ENCODE measurements at regions not wholly inside any gene's neighbourhood (a gene's known extent, or its start where the extent isn't known, plus 50 kb on each side); places are given as distances from the start of the nearest gene placed in this dataset.

DNA sequence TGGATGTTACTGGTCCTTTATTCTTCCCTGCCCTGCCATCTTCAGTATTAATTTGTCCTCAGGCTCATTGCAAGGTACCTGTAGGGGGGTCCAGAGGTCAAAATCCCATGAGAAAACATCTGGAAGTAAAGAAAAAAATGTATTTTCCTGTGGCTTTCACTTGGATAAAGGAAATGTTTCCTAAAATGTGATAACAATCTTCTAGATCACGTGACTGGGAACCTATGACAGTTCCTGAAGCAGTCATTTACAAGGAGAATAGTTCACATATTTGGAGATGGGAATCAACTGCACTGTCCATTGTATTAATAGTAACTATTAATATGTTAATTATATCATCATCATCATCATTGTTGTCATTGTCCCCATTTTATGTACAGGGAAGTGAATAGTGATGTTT is 915.1 kb upstream of the EEF2KMT start:
- Histone ChIP-seq H3K36me3 (ENCODE audit: control insufficient read depth, insufficient read depth, low read length) (no peaks in the 10 kb centered on the region), H3K9me3 (ENCODE audit: control insufficient read depth, low read length) (no peaks in the 10 kb centered on the region), H3K4me1 (ENCODE audit: control insufficient read depth, insufficient read depth, low read length, poor library complexity, severe bottlenecking) (no peaks in the 10 kb centered on the region), H3K27me3 (replicated peaks; ENCODE audit: control insufficient read depth, insufficient read depth, low read length, poor library complexity, severe bottlenecking) (no peaks in the 10 kb centered on the region), H3K27ac (ENCODE audit: insufficient read depth, low read length, poor library complexity, severe bottlenecking) (no peak overlapping the region), H3K4me3 (ENCODE audit: insufficient read depth, low read depth, low read length, poor library complexity, severe bottlenecking) (no peak overlapping the region)
- DNase-seq: no peak

DNA sequence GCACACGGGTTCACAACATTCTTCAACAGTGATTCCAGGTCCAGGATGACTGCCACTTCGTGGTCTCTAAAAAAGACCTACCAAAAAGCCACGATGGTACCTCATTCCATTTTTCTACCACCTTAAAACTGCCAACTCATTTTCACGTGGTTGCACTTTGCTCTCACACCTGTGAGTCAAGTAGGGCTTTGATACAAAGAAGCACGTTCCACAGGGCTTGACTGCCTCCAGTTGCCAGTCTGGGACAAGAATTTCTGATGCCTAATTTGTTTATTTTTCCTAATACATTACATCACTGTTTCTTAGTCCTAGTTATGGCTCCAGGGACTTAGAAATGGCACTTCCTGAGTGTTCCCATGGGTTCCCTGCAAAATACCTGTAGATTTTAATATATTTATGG is 911.6 kb upstream of the EEF2KMT start:
- Histone ChIP-seq H3K4me1 (ENCODE audit: control insufficient read depth, insufficient read depth, low read length, poor library complexity, severe bottlenecking) (no peaks in the 10 kb centered on the region), H3K9me3 (ENCODE audit: control insufficient read depth, low read length) (no peaks in the 10 kb centered on the region), H3K4me3 (ENCODE audit: insufficient read depth, low read depth, low read length, poor library complexity, severe bottlenecking) (no peak overlapping the region), H3K27me3 (replicated peaks; ENCODE audit: control insufficient read depth, insufficient read depth, low read length, poor library complexity, severe bottlenecking) (no peaks in the 10 kb centered on the region), H3K27ac (ENCODE audit: insufficient read depth, low read length, poor library complexity, severe bottlenecking) (no peak overlapping the region), H3K36me3 (ENCODE audit: control insufficient read depth, insufficient read depth, low read length) (no peaks in the 10 kb centered on the region)
- DNase-seq: no peak

- Histone ChIP-seq H3K27me3 (replicated peaks; ENCODE audit: control insufficient read depth, insufficient read depth, low read length, poor library complexity, severe bottlenecking) (no peaks in the 10 kb centered on the region), H3K9me3 (ENCODE audit: control insufficient read depth, low read length) (no peaks in the 10 kb centered on the region), H3K4me3 (ENCODE audit: insufficient read depth, low read depth, low read length, poor library complexity, severe bottlenecking) (no peak overlapping the region), H3K4me1 (ENCODE audit: control insufficient read depth, insufficient read depth, low read length, poor library complexity, severe bottlenecking) (no peaks in the 10 kb centered on the region), H3K36me3 (ENCODE audit: control insufficient read depth, insufficient read depth, low read length) (no peaks in the 10 kb centered on the region), H3K27ac (ENCODE audit: insufficient read depth, low read length, poor library complexity, severe bottlenecking) (no peak overlapping the region)
- DNase-seq: no peak
These were observed 911.1 kb upstream of the EEF2KMT start for GRCh38 chr16:6008670-6009069.

DNA sequence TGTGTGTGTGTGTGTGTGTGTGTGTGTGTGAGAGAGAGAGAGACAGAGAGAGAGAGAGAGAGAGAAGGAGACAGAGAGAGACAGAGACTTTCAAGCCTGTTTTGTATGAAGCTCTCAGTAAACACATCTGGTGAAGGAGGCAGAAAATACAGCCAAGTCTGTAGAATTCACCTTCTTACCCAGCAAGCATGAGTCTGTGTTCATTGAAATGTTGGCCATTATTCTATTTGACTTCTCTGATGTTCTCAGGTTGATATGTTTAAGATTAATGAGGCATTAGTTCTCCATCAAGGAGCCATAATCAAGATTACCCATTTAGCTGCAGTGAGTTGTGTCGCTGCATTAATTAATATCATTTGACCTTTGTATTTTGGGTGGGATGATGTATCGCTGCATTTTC is 895.8 kb upstream of the EEF2KMT start:
- Histone ChIP-seq H3K27ac (ENCODE audit: insufficient read depth, low read length, poor library complexity, severe bottlenecking) (no peak overlapping the region), H3K4me1 (ENCODE audit: control insufficient read depth, insufficient read depth, low read length, poor library complexity, severe bottlenecking) (no peaks in the 10 kb centered on the region), H3K36me3 (ENCODE audit: control insufficient read depth, insufficient read depth, low read length) (no peaks in the 10 kb centered on the region), H3K4me3 (ENCODE audit: insufficient read depth, low read depth, low read length, poor library complexity, severe bottlenecking) (no peak overlapping the region), H3K27me3 (replicated peaks; ENCODE audit: control insufficient read depth, insufficient read depth, low read length, poor library complexity, severe bottlenecking) (no peaks in the 10 kb centered on the region), H3K9me3 (ENCODE audit: control insufficient read depth, low read length) (no peaks in the 10 kb centered on the region)
- DNase-seq: no peak

GRCh38 chr16:5982979-5983378 is 885.4 kb upstream of the EEF2KMT start:
- Histone ChIP-seq H3K27ac (ENCODE audit: insufficient read depth, low read length, poor library complexity, severe bottlenecking) (no peak overlapping the region), H3K4me1 (ENCODE audit: control insufficient read depth, insufficient read depth, low read length, poor library complexity, severe bottlenecking) (no peaks in the 10 kb centered on the region), H3K27me3 (replicated peaks; ENCODE audit: control insufficient read depth, insufficient read depth, low read length, poor library complexity, severe bottlenecking) (no peaks in the 10 kb centered on the region), H3K9me3 (ENCODE audit: control insufficient read depth, low read length) (no peaks in the 10 kb centered on the region), H3K36me3 (ENCODE audit: control insufficient read depth, insufficient read depth, low read length) (no peaks in the 10 kb centered on the region), H3K4me3 (ENCODE audit: insufficient read depth, low read depth, low read length, poor library complexity, severe bottlenecking) (no peak overlapping the region)
- DNase-seq: no peak

DNA sequence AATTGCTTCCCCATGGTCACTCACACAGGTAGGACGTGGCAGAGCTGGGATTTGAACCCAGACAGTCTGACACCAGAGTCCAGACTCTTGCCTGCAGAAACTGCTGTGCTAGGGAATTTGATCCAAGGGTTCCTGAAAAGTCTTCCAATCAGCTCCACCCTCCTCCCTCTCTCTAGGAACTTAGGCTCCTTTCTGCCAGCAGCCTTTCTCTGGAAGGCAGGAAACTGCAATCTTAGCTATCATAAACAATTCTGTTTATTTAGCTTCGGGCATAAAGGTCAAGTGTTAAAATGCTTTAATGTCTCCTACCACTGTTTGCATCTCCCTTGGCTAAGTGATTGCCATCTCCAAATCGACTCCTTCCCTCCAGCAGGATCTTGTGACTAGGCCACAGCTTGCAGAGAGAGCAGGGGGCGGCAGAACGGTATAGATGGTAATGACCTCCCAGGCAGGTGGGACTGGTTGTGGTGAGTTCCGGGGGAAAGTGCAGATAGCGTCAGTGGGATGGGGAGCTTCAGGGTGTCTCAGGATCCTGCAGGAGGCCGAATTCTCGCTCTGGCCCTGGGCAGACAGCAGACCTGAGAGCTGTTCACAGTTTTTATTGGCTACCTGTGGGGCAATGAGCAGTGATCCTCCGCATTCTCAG is 882.4 kb upstream of the EEF2KMT start:
- H3K27ac ChIP-seq (ENCODE audit: insufficient read depth, low read length, poor library complexity, severe bottlenecking): no peak overlapping the region
- no peak overlapping the region for H3K4me3 ChIP-seq (ENCODE audit: insufficient read depth, low read depth, low read length, poor library complexity, severe bottlenecking)
- H3K9me3 ChIP-seq (ENCODE audit: control insufficient read depth, low read length): no peaks in the 10 kb centered on the region
- H3K36me3 ChIP-seq (ENCODE audit: control insufficient read depth, insufficient read depth, low read length): no peaks in the 10 kb centered on the region
- no peaks in the 10 kb centered on the region for H3K4me1 ChIP-seq (ENCODE audit: control insufficient read depth, insufficient read depth, low read length, poor library complexity, severe bottlenecking)
- H3K27me3 ChIP-seq (replicated peaks; ENCODE audit: control insufficient read depth, insufficient read depth, low read length, poor library complexity, severe bottlenecking): no peaks in the 10 kb centered on the region
- no peak for DNase-seq

DNA sequence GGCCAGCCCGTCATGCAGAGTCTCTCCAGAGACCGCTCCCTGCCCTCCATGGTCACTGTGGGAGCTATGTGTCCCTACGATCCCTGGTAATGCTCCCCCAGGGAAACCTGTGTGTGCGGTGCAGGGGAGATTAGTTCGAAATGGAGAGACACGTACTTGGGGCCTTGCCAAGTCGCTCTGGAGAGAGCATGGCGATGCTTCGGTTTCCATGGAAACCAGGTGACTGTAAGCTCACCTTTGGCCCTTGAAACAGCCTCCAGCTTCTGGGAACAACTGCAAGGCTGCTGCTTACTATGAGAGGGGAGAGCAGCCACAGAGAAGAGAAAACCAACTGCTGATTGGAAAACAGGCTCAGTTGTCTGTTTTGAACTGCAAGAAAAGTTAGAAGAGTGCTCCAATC is 879.7 kb upstream of the EEF2KMT start:
- Histone ChIP-seq H3K27ac (ENCODE audit: insufficient read depth, low read length, poor library complexity, severe bottlenecking) (no peak overlapping the region), H3K4me1 (ENCODE audit: control insufficient read depth, insufficient read depth, low read length, poor library complexity, severe bottlenecking) (no peaks in the 10 kb centered on the region), H3K36me3 (ENCODE audit: control insufficient read depth, insufficient read depth, low read length) (no peaks in the 10 kb centered on the region), H3K27me3 (replicated peaks; ENCODE audit: control insufficient read depth, insufficient read depth, low read length, poor library complexity, severe bottlenecking) (no peaks in the 10 kb centered on the region), H3K4me3 (ENCODE audit: insufficient read depth, low read depth, low read length, poor library complexity, severe bottlenecking) (no peak overlapping the region), H3K9me3 (ENCODE audit: control insufficient read depth, low read length) (no peaks in the 10 kb centered on the region)
- no peak for DNase-seq

DNA sequence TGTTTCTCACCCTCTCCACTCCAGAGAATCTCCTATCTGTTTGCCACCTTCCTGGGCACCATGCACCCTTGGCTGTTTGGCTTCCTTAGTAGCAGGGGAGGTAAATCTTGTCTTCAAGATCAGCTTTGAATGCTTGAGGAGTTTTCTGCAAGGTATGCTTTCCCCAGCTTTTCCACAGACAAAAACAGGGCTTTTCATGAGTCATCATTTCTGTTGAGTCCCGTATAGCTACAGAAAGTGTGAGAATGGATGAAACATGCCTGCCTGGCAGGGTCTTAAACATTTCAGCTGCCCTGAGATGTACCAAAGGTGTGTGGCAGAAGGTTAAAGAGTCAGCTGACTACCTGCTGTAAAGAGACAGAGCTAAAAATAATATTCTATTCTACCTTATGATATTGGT is 875.2 kb upstream of the EEF2KMT start:
- no peak for DNase-seq
- H3K9me3 ChIP-seq (ENCODE audit: control insufficient read depth, low read length): no peaks in the 10 kb centered on the region

DNA sequence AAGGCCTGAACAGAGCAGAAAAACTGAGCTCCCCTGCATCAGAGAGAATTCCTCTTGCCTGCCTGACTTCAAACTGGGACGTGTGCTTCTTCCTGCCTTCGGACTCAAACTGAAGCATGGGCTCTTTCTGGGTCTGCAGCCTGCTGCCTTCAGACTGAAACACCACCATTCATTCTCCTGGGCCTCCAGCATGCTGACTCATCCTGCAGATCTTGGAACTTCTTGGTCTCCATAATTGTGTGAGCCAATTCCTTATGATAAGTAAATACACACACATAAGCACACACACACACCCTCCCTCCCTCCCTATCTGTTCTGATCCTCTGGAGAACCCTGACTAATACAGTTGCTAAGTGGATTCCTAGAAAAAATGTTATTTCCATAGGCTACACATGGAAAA is 874.3 kb upstream of the EEF2KMT start:
- DNase-seq: no peak
- Histone ChIP-seq H3K27me3 (replicated peaks; ENCODE audit: control insufficient read depth, insufficient read depth, low read length, poor library complexity, severe bottlenecking) (no peaks in the 10 kb centered on the region), H3K4me1 (ENCODE audit: control insufficient read depth, insufficient read depth, low read length, poor library complexity, severe bottlenecking) (no peaks in the 10 kb centered on the region), H3K36me3 (ENCODE audit: control insufficient read depth, insufficient read depth, low read length) (no peaks in the 10 kb centered on the region), H3K9me3 (ENCODE audit: control insufficient read depth, low read length) (no peaks in the 10 kb centered on the region), H3K27ac (ENCODE audit: insufficient read depth, low read length, poor library complexity, severe bottlenecking) (no peak overlapping the region), H3K4me3 (ENCODE audit: insufficient read depth, low read depth, low read length, poor library complexity, severe bottlenecking) (no peak overlapping the region)

More for the DNA sequence above, 875.2 kb upstream of the EEF2KMT start:
- H3K36me3 ChIP-seq (ENCODE audit: control insufficient read depth, insufficient read depth, low read length): no peaks in the 10 kb centered on the region
- no peaks in the 10 kb centered on the region for H3K4me1 ChIP-seq (ENCODE audit: control insufficient read depth, insufficient read depth, low read length, poor library complexity, severe bottlenecking)
- H3K4me3 ChIP-seq (ENCODE audit: insufficient read depth, low read depth, low read length, poor library complexity, severe bottlenecking): no peak overlapping the region
- no peaks in the 10 kb centered on the region for H3K27me3 ChIP-seq (replicated peaks; ENCODE audit: control insufficient read depth, insufficient read depth, low read length, poor library complexity, severe bottlenecking)
- H3K27ac ChIP-seq (ENCODE audit: insufficient read depth, low read length, poor library complexity, severe bottlenecking): no peak overlapping the region

DNA sequence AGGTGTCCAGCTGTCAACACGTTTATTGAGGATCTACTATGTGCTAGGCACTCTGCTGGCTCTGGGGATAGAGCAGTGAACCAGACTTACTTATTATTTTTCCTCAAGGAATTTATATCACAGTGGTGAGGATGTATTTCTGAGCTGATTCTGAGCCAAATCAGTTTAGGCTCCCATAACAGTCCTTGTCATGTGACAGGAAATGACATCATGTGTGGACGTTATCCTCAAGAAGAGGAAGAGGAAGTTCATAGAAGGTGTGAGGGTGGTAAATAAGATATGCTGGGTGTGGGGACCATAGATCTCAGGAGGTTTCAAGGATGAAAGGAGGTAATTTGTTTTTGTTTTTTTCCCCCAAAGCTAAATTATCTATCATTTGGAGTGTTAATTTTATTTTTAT is 873.5 kb upstream of the EEF2KMT start:
- Histone ChIP-seq H3K36me3 (ENCODE audit: control insufficient read depth, insufficient read depth, low read length) (no peaks in the 10 kb centered on the region), H3K9me3 (ENCODE audit: control insufficient read depth, low read length) (no peaks in the 10 kb centered on the region), H3K27me3 (replicated peaks; ENCODE audit: control insufficient read depth, insufficient read depth, low read length, poor library complexity, severe bottlenecking) (no peaks in the 10 kb centered on the region), H3K4me1 (ENCODE audit: control insufficient read depth, insufficient read depth, low read length, poor library complexity, severe bottlenecking) (no peaks in the 10 kb centered on the region), H3K27ac (ENCODE audit: insufficient read depth, low read length, poor library complexity, severe bottlenecking) (no peak overlapping the region), H3K4me3 (ENCODE audit: insufficient read depth, low read depth, low read length, poor library complexity, severe bottlenecking) (no peak overlapping the region)
- no peak for DNase-seq

All from effector memory CD4-positive, alpha-beta T cell (primary cell).